GM10248 (cell line): ENCODE measurements at regions not wholly inside any gene's neighbourhood (a gene's known extent, or its start where the extent isn't known, plus 50 kb on each side); places are given as distances from the start of the nearest gene placed in this dataset.
A peak's percentile ranks its signal among the peaks of the same experiment; 100 is the strongest.

Experiments used
- CTCF ChIA-PET: fragments of 300-600 bp; sonication (Branson Sonifier 250); formaldehyde crosslinking; extraction: SDS; loops from one replicate; lab custom pipeline; 2021; ENCODE audit warnings: antibody characterized with exemption; lab: Yijun Ruan, JAX
- POLR2A ChIA-PET: fragments of 350-650 bp; sonication (Branson Sonifier 250); formaldehyde crosslinking; extraction: SDS; loops from one replicate; lab custom pipeline; 2020; ENCODE audit warnings: antibody characterized with exemption; lab: Yijun Ruan, JAX
- DNase-seq: peaks from one replicate; pipeline ENCODE4 v3.0.0; 2012; ENCODE audit errors: extremely low spot score
- CTCF ChIP-seq: IDR thresholded peaks from 2 replicates; pipeline ENCODE4 v1.5.1; 2012; ENCODE audit warnings: mild to moderate bottlenecking, low read depth; ENCODE audit errors: extremely low read depth, missing control alignments, control extremely low read depth

DNA sequence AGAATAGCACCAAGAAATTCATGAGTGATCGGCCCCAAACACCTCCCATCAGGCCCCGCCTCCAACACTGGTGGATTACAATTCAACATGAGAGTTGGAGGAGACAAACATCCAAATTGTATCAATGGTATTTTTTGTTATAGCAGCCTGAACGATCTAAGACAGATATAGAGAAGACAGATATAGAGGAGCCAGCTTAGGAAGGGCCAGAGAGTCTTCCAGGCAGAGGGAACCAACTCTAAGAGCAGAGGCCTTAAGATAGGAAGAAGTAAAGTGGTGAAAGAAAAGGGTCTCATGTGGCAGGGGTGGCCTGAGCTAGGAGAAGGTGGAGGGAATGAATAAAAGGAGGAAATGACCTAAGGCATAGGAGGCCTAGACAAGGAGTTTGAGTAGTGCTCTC lies 158.8 kb upstream of the TBL1XR1 start:
- POLR2A ChIA-PET: no interaction called here
- TF ChIP-seq CTCF: no peak
- CTCF ChIA-PET: interaction anchor here (1.1 kb wide), 1 partner anchor 9 kb away, joined by 3 read pairs; no protein-coding TSS in a partner anchor
- no peak for DNase-seq

GRCh38 chr3:177356952-177357351 lies 159.7 kb upstream of the TBL1XR1 start:
- no peak for TF ChIP-seq CTCF
- DNase-seq: no peak
- ChIA-PET CTCF (interaction anchor here (1.7 kb wide), 1 partner anchor 50 kb away, joined by 5 read pairs; no protein-coding TSS in a partner anchor), POLR2A (no interaction called here)

DNA sequence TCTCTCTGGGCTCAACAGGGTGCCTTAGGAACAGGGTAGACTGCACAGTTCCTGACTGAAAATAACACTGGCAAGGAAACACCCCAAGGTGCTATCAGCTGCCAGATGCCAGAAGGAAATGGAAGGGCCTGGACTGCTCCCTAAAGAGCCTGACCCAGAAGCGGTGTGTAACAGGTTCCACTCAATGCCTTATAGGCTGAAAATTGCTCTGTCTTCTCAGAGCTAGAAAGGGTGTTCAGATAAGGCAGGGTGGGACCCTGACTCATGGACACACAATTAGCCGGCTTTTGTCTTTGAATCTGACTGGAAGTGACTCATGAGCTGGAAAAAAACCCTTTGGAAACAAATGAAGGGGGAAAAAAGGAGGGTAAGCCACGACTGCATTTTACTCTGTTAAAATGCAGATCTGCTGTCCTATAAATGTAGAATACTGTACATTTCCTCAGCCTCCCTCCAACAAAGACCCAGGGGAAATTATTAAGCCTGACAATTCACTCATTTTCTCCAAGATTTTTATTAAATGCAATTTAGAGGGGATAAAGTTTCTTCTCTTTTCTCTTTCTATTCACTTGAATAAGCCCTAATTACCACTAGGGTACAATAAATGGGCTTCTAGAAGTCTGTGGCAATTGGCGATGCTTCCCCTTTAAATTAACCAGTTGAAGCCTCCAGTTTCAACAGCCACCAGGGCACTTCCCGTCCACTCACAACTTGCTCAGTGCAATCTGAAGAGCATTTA lies 160.2 kb upstream of the TBL1XR1 start:
- TF ChIP-seq CTCF: no peak
- no peak for DNase-seq
- ChIA-PET CTCF (interaction anchor here (1.7 kb wide), 1 partner anchor 49 kb away, joined by 5 read pairs; no protein-coding TSS in a partner anchor), POLR2A (no interaction called here)

- DNase-seq: peak; percentile 66
- no peak for TF ChIP-seq CTCF
- ChIA-PET POLR2A (interaction anchor here (0.5 kb wide), 1 partner anchor 211 kb away, joined by 3 read pairs; no protein-coding TSS in a partner anchor), CTCF (interaction anchor here (1.7 to 2.4 kb wide), 2 partner anchors 48 to 160 kb away, joined by 5 to 6 read pairs; no protein-coding TSS in a partner anchor)
Observed at GRCh38 chr3:177358091-177358976, 161.1 kb upstream of the TBL1XR1 start.

- CTCF ChIA-PET: interaction anchor here (2.4 kb wide), 1 partner anchor 161 kb away, joined by 6 read pairs; no protein-coding TSS in a partner anchor
- POLR2A ChIA-PET: no interaction called here
- no peak for TF ChIP-seq CTCF
- peak; percentile 38 for DNase-seq
Observed at GRCh38 chr3:177358977-177359592, 161.8 kb upstream of the TBL1XR1 start.

DNA sequence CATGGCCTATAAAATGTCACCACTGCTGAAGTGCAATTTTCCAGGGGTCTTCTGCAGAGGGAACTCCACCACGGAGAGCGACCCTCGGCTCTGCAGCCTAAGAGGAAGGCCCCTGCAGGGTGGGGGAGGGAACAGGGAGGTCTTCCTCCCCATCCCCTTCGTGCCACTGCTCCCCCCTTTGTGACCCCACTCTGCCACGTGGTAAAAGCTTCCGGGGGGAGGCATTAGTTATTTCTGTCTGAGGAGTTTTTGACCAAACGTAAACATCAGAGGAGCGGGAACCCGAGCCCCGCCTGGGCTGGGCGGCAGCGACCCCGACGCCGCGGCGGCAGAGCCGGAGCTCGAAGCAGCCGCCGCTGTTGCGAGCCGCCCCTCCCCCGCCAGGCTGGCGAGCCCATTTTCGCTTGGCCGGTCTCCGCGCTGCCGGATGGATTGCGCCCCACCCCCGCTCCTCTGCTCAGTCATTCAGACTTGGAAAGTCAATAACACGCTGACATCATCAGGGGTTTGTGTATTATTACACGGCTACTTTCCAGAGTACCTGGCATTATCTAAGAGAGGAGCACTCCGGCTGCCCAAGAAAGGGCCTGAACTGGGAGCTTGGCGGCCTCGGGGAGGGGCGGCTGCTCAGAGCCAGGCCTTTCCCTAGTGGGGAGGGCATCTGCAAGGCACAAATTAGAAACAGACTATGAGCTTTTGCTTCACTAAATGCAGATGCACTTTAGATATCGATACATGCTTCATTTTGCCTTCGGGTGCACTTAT lies 162.5 kb upstream of the TBL1XR1 start:
- ChIA-PET POLR2A (no interaction called here), CTCF (interaction anchor here (1.6 to 2.4 kb wide), 2 partner anchors 26 to 161 kb away, joined by 3 to 6 read pairs; no protein-coding TSS in a partner anchor)
- TF ChIP-seq CTCF: no peak
- DNase-seq: peak; percentile 90
